Central memory CD4-positive, alpha-beta T cell (primary cell): ENCODE measurements at regions not wholly inside any gene's neighbourhood (a gene's known extent, or its start where the extent isn't known, plus 50 kb on each side); places are given as distances from the start of the nearest gene placed in this dataset.

Experiments used
- DNase-seq: peaks from one replicate; pipeline ENCODE4 v3.0.0; 2022

GRCh38 chr13:106010836-106011235, 524.6 kb downstream of the EFNB2 start:
- no peak for DNase-seq

- DNase-seq: no peak
These were observed 526.9 kb downstream of the EFNB2 start for GRCh38 chr13:106008540-106008939.

GRCh38 chr13:106007156-106007555, 528.3 kb downstream of the EFNB2 start:
- DNase-seq: no peak

GRCh38 chr13:106003651-106004050, 531.8 kb downstream of the EFNB2 start:
- DNase-seq: no peak

DNA sequence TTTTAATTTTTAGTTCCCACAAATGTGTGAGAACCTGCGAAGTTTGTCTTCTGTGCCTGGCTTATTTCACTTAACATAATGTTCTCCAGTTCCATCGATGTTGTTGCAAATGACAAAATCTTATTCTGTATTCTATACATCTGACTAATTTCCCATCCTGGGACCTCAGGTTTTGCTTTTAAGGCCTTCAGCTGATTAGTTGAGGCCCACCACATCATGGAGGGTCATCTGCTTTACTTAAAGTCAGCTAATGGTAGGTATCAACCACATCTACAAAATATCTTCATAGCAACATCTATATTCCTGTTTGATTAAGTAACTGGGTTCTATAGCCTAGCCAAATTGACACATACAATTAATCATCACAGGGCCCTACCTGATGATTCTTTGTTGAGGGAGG, 534.0 kb downstream of the EFNB2 start:
- DNase-seq: no peak

GRCh38 chr13:105997581-105998550, 537.6 kb downstream of the EFNB2 start:
- DNase-seq: no peak

- no peak for DNase-seq
These were observed 539.0 kb downstream of the EFNB2 start for GRCh38 chr13:105996391-105997025.

DNA sequence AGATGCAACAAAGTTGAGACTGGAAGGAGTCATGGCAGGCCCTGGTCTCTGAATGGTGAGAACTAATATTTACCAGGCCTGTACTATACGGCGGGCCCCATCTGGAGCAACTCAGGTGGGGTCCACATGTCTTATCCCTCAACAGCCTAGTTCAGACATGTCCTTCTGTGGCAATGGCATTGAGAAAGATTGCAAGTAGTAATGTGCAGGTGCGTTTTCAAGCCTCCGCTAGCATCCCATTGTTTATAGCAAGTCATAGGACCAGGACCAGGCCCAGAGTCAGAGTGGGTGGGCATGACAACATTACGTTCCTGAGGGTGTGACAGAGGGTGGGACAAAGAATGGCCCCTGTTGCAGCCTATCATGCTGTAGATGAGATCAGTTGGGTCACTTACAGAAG, 541.1 kb downstream of the EFNB2 start:
- DNase-seq: no peak

DNA sequence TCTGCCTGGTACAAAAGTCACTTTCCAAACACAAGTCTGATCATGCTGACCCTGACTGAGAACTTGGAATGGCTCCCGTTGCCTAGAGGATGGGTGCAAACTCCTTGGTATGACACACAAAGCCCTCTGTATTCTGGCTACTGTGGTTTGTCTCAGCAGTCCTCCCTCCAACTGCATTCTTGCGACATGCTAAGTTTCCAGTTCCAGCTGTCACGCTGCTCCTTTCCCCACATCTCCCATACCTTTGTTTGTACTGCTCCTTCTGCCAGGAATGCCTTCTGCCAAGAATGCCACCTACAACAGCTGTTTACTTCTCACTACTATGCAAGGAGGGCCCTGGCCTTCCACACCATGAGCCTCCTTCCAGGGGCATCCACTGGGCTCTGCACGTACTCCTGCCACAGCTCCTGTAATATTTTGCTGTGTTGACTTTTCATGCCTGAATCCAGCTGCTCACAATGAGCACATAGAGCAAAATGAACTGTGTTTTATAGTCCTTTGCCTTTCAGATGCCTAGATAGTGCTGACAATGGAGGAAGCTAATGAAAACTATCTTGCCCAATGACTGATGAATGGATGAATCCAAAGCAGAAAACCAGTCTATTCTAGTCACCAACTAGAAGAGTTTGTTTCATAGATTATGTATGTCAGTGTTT, 543.7 kb downstream of the EFNB2 start:
- DNase-seq: no peak

- DNase-seq: no peak
These were observed 544.3 kb downstream of the EFNB2 start for GRCh38 chr13:105991131-105991530.

DNA sequence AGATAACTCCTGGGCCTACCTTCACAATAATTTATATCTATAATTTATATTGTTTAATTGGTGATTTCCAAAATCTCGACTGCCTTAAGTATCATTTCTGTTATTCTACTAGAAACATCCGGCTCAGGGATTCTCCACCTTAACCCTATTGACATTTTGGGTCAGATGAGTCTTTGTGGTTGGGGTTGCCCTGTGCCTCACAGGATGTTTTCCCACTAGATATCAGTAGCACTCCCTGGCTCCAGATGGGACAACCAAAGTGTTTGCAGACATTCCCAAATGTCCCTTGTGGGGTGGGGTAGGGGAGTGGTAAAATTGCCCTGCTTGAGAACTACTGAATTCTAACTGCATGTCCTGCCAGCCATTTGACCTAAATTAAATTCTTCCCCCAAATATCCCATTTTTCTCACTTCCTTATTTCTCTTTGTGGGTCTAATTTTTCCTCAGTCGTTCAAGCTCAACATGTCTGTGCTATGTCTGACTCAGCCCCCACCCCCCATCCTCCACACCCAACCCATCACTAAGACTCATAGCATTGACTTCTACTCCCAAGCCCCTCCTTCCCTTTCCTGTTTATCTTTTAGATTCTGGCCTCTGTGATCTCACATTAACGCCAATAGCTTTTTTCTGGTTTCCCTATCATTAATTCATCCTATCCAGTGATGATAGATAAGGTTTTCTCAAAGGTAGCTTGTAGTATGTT, 545.1 kb downstream of the EFNB2 start:
- DNase-seq: no peak

DNA sequence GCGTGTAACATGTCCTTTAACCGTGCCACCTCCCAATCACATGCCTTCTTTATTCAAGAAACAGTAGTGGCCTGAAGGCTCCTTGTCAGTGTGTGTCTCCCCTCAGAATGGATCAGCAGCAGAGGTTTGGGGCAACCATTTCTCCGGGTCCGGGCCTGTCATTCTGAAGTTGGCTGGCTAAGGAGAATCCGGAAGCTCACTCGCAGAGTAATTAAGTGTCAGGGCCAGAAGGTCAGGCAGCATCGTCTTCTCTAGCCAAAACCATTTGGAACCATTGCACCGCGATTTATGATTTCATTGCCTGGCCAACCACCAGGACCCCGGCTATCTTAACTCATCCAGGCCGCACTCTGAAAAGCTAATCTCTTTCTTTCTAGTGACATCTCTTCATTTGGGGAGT, 550.8 kb downstream of the EFNB2 start:
- no peak for DNase-seq

DNA sequence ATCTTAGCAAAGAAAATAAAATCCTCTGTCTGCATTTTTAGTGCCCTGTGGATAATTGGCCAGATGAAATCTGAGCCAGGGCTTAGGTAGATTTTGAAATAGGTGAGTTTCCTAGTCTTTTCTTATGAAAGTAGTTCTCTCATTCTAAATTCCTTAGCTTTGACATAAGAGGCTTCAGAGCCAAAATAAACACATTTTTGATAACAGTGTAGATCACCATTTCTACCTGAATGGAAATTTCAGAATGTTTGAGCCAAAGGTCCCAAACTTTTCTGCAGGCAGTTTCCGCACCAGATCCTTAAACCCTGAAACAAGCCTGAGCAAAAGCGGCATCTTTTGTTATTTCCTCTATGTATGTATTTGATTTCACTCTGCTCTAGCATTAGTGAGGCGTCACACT, 551.2 kb downstream of the EFNB2 start:
- no peak for DNase-seq

DNA sequence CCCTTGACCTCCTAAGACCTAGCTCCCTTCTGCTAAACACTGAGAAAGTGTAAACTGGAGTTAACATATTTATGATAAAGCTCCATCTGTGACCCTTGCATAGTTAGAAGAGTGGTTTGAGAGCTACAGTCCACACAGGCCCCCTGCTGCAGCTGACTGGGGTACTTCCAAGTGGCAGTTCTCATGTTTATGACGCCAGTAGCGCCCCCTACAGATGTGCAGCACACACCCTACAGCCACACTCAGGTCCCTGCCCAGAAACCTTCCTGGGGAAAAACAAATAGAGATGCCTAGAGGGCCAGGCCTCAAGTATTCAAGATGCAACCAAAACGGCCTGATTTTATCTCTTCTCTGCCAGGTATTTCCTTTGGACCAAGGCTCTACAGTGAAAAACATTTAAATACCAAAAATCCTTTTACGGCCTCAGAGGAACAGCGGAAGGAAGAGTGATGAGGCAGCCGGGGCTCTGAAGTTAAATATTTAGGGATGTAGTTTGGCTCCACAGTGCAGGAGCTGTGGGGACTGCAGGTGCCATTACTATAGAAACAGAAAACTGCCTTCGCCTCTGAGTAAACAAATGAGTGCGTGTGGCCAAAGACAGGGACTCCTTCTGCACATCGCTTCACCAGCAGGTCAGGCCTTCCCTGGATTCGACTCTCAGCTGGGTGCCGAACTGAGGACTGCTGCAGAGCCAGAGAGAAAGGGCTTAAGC, 553.1 kb downstream of the EFNB2 start:
- DNase-seq: no peak

- DNase-seq: no peak
These were observed 556.1 kb downstream of the EFNB2 start for GRCh38 chr13:105979131-105980011.

- DNase-seq: no peak
These were observed 561.1 kb downstream of the EFNB2 start for GRCh38 chr13:105974380-105974779.

DNA sequence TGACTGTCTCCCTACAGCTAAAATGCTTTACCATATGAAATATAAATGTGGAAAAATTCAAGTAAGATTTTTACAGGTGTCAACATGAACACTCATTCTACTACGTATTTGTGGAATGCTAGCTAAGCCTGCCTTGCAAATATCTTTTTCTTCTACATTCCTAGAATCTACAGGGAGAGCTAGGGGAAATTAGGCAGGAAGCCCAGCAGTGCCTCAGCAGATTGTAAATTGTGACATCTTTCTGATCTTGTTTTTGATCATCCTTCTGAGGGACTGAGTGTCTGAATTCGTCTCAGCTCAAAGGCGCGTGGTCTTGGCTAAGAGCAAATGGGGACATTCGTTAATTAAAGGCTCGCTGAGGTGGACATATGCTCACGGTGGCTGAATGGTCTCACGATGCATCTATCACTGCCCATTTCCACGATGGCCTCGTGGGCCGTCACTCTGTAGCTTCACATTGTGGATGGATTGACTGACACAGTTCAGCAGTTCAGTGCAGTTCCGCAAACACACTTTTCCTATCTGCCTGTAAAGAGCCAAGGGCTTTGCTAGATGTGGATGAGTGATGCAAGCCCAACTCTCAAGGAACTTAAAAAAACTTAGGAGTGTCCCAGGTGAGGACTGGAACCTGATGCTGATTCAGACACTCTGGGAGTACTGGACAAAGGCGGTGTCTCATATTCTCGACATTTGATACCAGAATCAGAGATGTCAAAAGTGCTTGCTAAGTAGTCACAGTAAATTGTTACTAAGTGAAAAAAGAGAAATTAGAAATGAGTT, 562.5 kb downstream of the EFNB2 start:
- no peak for DNase-seq

DNA sequence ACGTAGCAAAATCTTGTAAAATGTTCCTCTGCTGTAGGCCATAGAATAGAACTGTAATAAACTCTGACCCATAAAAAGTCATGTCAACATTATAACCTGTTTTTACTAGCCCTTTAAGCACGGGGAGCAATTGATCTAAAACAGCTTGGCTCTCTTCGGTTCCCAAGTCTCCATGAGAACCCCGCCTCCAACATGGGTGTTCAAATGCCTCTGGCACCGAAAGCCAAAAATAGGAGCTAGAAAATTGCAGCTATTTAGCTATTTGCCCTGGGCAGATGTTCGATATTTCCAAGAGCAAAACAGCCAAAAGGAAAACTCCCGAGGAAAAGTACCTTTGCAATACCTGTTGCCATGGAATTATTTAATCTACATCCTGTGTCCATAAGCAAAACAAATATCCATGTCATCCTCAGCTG, 563.1 kb downstream of the EFNB2 start:
- DNase-seq: no peak

DNA sequence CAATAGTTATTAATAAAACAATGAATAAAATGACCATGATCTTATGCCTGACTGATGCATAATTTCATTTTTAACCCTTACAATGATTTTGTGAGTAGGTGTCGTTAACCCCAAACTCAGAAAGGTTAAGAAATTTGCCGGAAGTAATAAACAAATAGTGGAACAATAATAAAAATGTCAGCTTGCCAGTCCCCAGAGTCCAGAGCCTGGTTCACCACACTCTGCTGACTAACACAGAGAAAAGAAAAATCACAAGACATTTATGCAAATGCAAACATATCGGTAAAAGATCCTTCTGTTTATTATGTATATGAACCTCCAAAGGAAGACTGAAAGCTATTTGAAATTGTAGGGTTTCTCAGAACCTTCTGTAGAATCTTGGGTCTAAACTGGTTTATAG, 563.7 kb downstream of the EFNB2 start:
- no peak for DNase-seq

DNA sequence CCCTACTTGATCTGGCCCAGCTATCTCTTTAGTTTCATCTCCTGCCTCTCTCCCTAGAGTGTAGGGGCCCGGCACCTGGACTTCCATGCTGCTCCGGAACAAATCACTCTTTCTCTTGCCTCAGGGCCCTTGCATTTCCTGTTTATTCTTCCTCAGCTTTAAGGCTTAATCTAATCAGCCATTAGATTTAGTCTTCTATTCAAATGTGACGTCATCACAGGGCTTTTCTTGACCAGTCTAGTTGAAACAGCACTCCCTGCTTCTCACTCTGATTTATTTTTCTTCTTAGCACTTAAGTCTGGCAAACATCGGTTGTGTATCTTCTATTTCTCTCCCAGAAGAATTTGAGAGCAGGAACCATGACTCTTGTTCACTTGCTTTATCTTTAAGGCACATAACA, 564.1 kb downstream of the EFNB2 start:
- no peak for DNase-seq

- no peak for DNase-seq
These were observed 565.7 kb downstream of the EFNB2 start for GRCh38 chr13:105969761-105970160.
